WTC11 (cell line): ENCODE measurements at regions not wholly inside any gene's neighbourhood (a gene's known extent, or its start where the extent isn't known, plus 50 kb on each side); places are given as distances from the start of the nearest gene placed in this dataset.

Experiments used
- ATAC-seq: fragments of 200-7000 bp; cut with Tn5 transposase; 2 replicates; pipeline ENCODE4 v1.10.0; 2021; ENCODE audit warnings: mild to moderate bottlenecking, moderate library complexity
- CTCF ChIA-PET: fragments of 300-600 bp; sonication (Branson Sonifier 250); formaldehyde crosslinking; loops from one replicate; lab custom pipeline; 2021; ENCODE audit warnings: antibody characterized with exemption; lab: Charles Lee
- POLR2A ChIA-PET: fragments of 350-600 bp; sonication (Branson Sonifier 250); formaldehyde crosslinking; loops from one replicate; lab custom pipeline; 2021; ENCODE audit warnings: antibody characterized with exemption; lab: Charles Lee
- DNase-seq: peaks from one replicate; pipeline ENCODE4 v3.0.0; 2021; ENCODE audit warnings: low spot score
- H3K27ac Mint-ChIP-seq: 2 replicates; pipeline ENCODE4 v1.8.0; 2021; ENCODE audit warnings: mixed read lengths
- H3K27me3 Mint-ChIP-seq: 2 replicates; pipeline ENCODE4 v1.8.0; 2021; ENCODE audit warnings: low read depth, mild to moderate bottlenecking, moderate library complexity, mixed read lengths
- H3K36me3 Mint-ChIP-seq: 2 replicates; pipeline ENCODE4 v1.8.0; 2021; ENCODE audit warnings: mixed read lengths
- H3K4me1 Mint-ChIP-seq: 2 replicates; pipeline ENCODE4 v1.8.0; 2022; ENCODE audit warnings: mixed read lengths
- H3K4me3 Mint-ChIP-seq: 2 replicates; pipeline ENCODE4 v1.8.0; 2021; ENCODE audit warnings: mild to moderate bottlenecking, moderate library complexity, mixed read lengths
- H3K9me3 Mint-ChIP-seq: 2 replicates; pipeline ENCODE4 v1.8.0; 2021; ENCODE audit warnings: mixed read lengths
- ARID4B ChIP-seq: sonication (generic); formaldehyde crosslinking; IDR thresholded peaks from 2 replicates; pipeline ENCODE4 v1.8.0; 2023; ENCODE audit warnings: missing genetic modification reagents, mild to moderate bottlenecking, borderline replicate concordance
- E2F1 ChIP-seq: sonication (generic); formaldehyde crosslinking; IDR thresholded peaks from 2 replicates; pipeline ENCODE4 v1.8.0; 2022; ENCODE audit warnings: mild to moderate bottlenecking, missing genetic modification reagents
- EMX1 ChIP-seq: fragments of 250-450 bp; sonication (Bioruptor Pico); IDR thresholded peaks from 2 replicates; pipeline ENCODE4 v1.8.0; 2021; ENCODE audit warnings: mild to moderate bottlenecking
- ESRRA ChIP-seq: sonication (generic); formaldehyde crosslinking; IDR thresholded peaks from 2 replicates; pipeline ENCODE4 v1.8.1; 2022; ENCODE audit warnings: mild to moderate bottlenecking, missing genetic modification reagents, borderline replicate concordance
- GTF2I ChIP-seq: fragments of 250-450 bp; sonication (Bioruptor Pico); conservative IDR thresholded peaks from 2 replicates; pipeline ENCODE4 v1.4.0; 2021; ENCODE audit warnings: mild to moderate bottlenecking
- MLX ChIP-seq: sonication (generic); formaldehyde crosslinking; IDR thresholded peaks from 2 replicates; pipeline ENCODE4 v1.8.1; 2023; ENCODE audit warnings: mild to moderate bottlenecking, missing genetic modification reagents, moderate library complexity
- PREB ChIP-seq: sonication (generic); formaldehyde crosslinking; IDR thresholded peaks from 2 replicates; pipeline ENCODE4 v1.8.1; 2022; ENCODE audit warnings: mild to moderate bottlenecking, missing genetic modification reagents, moderate library complexity, borderline replicate concordance
- RORB ChIP-seq: fragments of 250-450 bp; sonication (Bioruptor Pico); IDR thresholded peaks from 2 replicates; pipeline ENCODE4 v1.9.0; 2021; ENCODE audit warnings: mild to moderate bottlenecking
- SOX15 ChIP-seq: fragments of 250-450 bp; sonication (Bioruptor Pico); IDR thresholded peaks from 2 replicates; pipeline ENCODE4 v1.9.0; 2021; ENCODE audit warnings: mild to moderate bottlenecking
- TCF7 ChIP-seq: sonication (generic); formaldehyde crosslinking; IDR thresholded peaks from 2 replicates; pipeline ENCODE4 v1.8.0; 2022; ENCODE audit warnings: mild to moderate bottlenecking, low read depth, missing genetic modification reagents, moderate library complexity
- TEAD4 ChIP-seq: sonication (generic); formaldehyde crosslinking; IDR thresholded peaks from 2 replicates; pipeline ENCODE4 v1.8.0; 2022; ENCODE audit warnings: mild to moderate bottlenecking, missing genetic modification reagents
- ZNF121 ChIP-seq: sonication (generic); formaldehyde crosslinking; IDR thresholded peaks from 2 replicates; pipeline ENCODE4 v1.8.0; 2023; ENCODE audit warnings: missing genetic modification reagents
- ZNF263 ChIP-seq: sonication (generic); formaldehyde crosslinking; IDR thresholded peaks from 2 replicates; pipeline ENCODE4 v1.8.1; 2022; ENCODE audit warnings: low read depth, mild to moderate bottlenecking, moderate library complexity, missing genetic modification reagents
- ZNF281 ChIP-seq: sonication (generic); formaldehyde crosslinking; IDR thresholded peaks from 2 replicates; pipeline ENCODE4 v1.8.0; 2023; ENCODE audit warnings: mild to moderate bottlenecking, missing genetic modification reagents
- ZNF317 ChIP-seq: sonication (generic); formaldehyde crosslinking; IDR thresholded peaks from 2 replicates; pipeline ENCODE4 v1.8.1; 2023; ENCODE audit warnings: low read depth, mild to moderate bottlenecking, moderate library complexity, missing genetic modification reagents, borderline replicate concordance
- ZNF532 ChIP-seq: fragments of 250-450 bp; sonication (Bioruptor Pico); IDR thresholded peaks from 2 replicates; pipeline ENCODE4 v1.9.0; 2021; ENCODE audit warnings: mild to moderate bottlenecking, borderline replicate concordance

GRCh38 chr3:83230841-83231240 lies 1469.4 kb upstream of the GBE1 start (continued):
- no peak for TF ChIP-seq ESRRA (CRISPR knock-in tag)

GRCh38 chr3:83230376-83230775 lies 1468.9 kb upstream of the GBE1 start:
- Mint-ChIP-seq H3K4me1 (peaks cover 5% of the 10 kb centered on the region), H3K36me3 (no peaks in the 10 kb centered on the region), H3K9me3 (no peaks in the 10 kb centered on the region), H3K4me3 (no peak overlapping the region), H3K27ac (no peak overlapping the region), H3K27me3 (no peaks in the 10 kb centered on the region)
- ATAC-seq (no peak), DNase-seq (no peak)
- ChIA-PET POLR2A (no interaction called here), CTCF (no interaction called here)
- no peak for TF ChIP-seq ZNF532 (CRISPR knock-in tag)
- TF ChIP-seq GTF2I (CRISPR knock-in tag), result no peak
- TF ChIP-seq RORB (CRISPR knock-in tag), result no peak
- TF ChIP-seq E2F1 (CRISPR knock-in tag), result no peak
- TF ChIP-seq EMX1, result no peak
- no peak for TF ChIP-seq PREB (CRISPR knock-in tag)
- TF ChIP-seq TCF7 (CRISPR knock-in tag), result no peak
- TF ChIP-seq ARID4B (CRISPR knock-in tag), result no peak
- no peak for TF ChIP-seq ZNF263 (CRISPR knock-in tag)
- no peak for TF ChIP-seq SOX15 (CRISPR knock-in tag)
- no peak for TF ChIP-seq MLX (CRISPR knock-in tag)
- TF ChIP-seq ZNF281 (CRISPR knock-in tag), result no peak
- TF ChIP-seq TEAD4 (CRISPR knock-in tag), result no peak
- no peak for TF ChIP-seq ZNF121
- no peak for TF ChIP-seq ZNF317 (CRISPR knock-in tag)
